ENCODE measurements at regions not wholly inside any gene's neighbourhood (a gene's known extent, or its start where the extent isn't known, plus 50 kb on each side); places are given as distances from the start of the nearest gene placed in this dataset.

DNA sequence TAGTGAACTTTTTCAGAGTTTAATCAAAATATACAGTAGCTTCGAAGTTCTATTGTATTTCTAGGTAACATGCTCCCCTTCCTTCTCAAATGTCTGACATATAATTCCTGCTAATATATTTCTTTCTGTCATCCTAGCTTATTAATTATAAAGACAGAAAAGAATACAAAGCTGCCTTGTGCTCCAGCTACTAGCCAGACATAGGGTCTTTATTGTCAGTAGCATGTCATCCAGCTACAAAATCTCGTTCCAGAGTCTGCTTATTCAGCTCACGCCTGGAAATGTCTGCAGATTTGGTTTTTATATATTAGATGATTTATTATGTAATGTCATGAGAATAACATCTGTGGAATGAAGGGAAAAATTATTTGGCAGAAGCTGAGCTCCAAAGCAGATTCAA is 1102.8 kb downstream of the BRINP3 start:
- TF ChIP-seq, protein P1, sequence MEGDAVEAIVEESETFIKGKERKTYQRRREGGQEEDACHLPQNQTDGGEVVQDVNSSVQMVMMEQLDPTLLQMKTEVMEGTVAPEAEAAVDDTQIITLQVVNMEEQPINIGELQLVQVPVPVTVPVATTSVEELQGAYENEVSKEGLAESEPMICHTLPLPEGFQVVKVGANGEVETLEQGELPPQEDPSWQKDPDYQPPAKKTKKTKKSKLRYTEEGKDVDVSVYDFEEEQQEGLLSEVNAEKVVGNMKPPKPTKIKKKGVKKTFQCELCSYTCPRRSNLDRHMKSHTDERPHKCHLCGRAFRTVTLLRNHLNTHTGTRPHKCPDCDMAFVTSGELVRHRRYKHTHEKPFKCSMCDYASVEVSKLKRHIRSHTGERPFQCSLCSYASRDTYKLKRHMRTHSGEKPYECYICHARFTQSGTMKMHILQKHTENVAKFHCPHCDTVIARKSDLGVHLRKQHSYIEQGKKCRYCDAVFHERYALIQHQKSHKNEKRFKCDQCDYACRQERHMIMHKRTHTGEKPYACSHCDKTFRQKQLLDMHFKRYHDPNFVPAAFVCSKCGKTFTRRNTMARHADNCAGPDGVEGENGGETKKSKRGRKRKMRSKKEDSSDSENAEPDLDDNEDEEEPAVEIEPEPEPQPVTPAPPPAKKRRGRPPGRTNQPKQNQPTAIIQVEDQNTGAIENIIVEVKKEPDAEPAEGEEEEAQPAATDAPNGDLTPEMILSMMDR (IDR thresholded peaks at IDR 0.05), result no peak
- TF ChIP-seq POLR2A (IDR thresholded peaks at IDR 0.05), result no peak

Measured in esophagus squamous epithelium (tissue), 4 donors.